ENCODE measurements at regions not wholly inside any gene's neighbourhood (a gene's known extent, or its start where the extent isn't known, plus 50 kb on each side); places are given as distances from the start of the nearest gene placed in this dataset.
A peak's percentile ranks its signal among the peaks of the same experiment; 100 is the strongest.

- H4K5ac ChIP-seq (ENCODE audit: insufficient read length, low read depth, low read length), result no peak overlapping the region
- no peak overlapping the region for H3K4me3 ChIP-seq (ENCODE audit: extremely low read depth in 1 of 4, insufficient read depth in 2 of 4, low read depth in 3 of 4, low read length in 4 of 4)
- no peak overlapping the region for H3K18ac ChIP-seq (ENCODE audit: extremely low read depth, low read length)
- H2AFZ ChIP-seq (ENCODE audit: low read length), result no peak overlapping the region
- no peak overlapping the region for H3K23ac ChIP-seq (ENCODE audit: insufficient read length)
- no peaks in the 10 kb centered on the region for H4K20me1 ChIP-seq (replicated peaks in 1 of 2; ENCODE audit: control insufficient read depth in 1 of 2, insufficient read depth in 2 of 2, low read length in 2 of 2)
- no peaks in the 10 kb centered on the region for H3K79me2 ChIP-seq (ENCODE audit: control insufficient read depth in 1 of 2, insufficient read depth in 2 of 2, low read length in 2 of 2)
- WGBS, 2 experiments (ENCODE audit: extremely low coverage in 1 of 2, insufficient coverage in 1 of 2, insufficient read length in 1 of 2, insufficient replicate concordance in 2 of 2, low coverage in 1 of 2, low lambda C conversion rate in 2 of 2, missing lambda C conversion rate in 1 of 2), result 83% methylated on average over 6 of the region's 6 CpGs; no CpG with 5 or more reads in 1 of the 2 experiments
- no peak overlapping the region for H4K91ac ChIP-seq (replicated peaks; ENCODE audit: insufficient read length, low read length)
- H3K56ac ChIP-seq (replicated peaks; ENCODE audit: insufficient read length, low read depth, low read length), result no peak overlapping the region
- H3K4me1 ChIP-seq (replicated peaks in 1 of 4; ENCODE audit: control insufficient read depth in 3 of 4, insufficient read depth in 4 of 4, low read length in 3 of 4), result peaks cover 5 to 12% (median 8%) of the 10 kb centered on the region in 4 experiments; a peak in 6 of 7 replicates
- no peak overlapping the region for H3K4me2 ChIP-seq (ENCODE audit: insufficient read depth in 1 of 2, low read depth in 2 of 2, low read length in 2 of 2)
- peak overlapping the region; percentile 21; the same call in 1 of the 2 replicates for H2BK20ac ChIP-seq (ENCODE audit: low read length)
- no peaks in the 10 kb centered on the region for H3K27me3 ChIP-seq (replicated peaks in 1 of 4; ENCODE audit: control insufficient read depth in 3 of 4, extremely low read depth in 1 of 4, insufficient read depth in 3 of 4, low read length in 3 of 4)
- no peak overlapping the region for H2BK15ac ChIP-seq (ENCODE audit: low read length)
- no peak overlapping the region for H2BK12ac ChIP-seq (ENCODE audit: low read depth, low read length)
- no peaks in the 10 kb centered on the region for H3K9me3 ChIP-seq (ENCODE audit: insufficient read depth in 2 of 2, low read depth in 1 of 2, low read length in 1 of 2)
- no peaks in the 10 kb centered on the region for H3K36me3 ChIP-seq (ENCODE audit: control insufficient read depth in 2 of 4, insufficient read depth in 4 of 4, low read length in 3 of 4)
- no peak overlapping the region for H3K4ac ChIP-seq (replicated peaks; ENCODE audit: insufficient read length, low read depth, low read length)
- H3K27ac ChIP-seq (ENCODE audit: low read depth, low read length), result no peak overlapping the region
- CTCF ChIA-PET (ENCODE audit: partially characterized antibody), result interaction anchor here (1.2 kb wide), 1 partner anchor 113 kb away, joined by 3 read pairs; no protein-coding TSS in a partner anchor
- H2BK120ac ChIP-seq (replicated peaks; ENCODE audit: low read depth, low read length), result no peak overlapping the region
- 0 out of 2 replicates have a peak overlapping the region, but pooled peaks have one; percentile 28 for H2AK5ac ChIP-seq (ENCODE audit: low read depth, low read length)
- FAIRE-seq (no peak), DNase-seq (ENCODE audit: low read depth in 1 of 2, low spot score in 2 of 2) (no peak)
- H3K14ac ChIP-seq (ENCODE audit: insufficient read length), result no peak overlapping the region
- H3K23me2 ChIP-seq (ENCODE audit: low read depth, low read length), result no peaks in the 10 kb centered on the region
- H2BK5ac ChIP-seq (ENCODE audit: low read depth, low read length), result no peak overlapping the region
- H3K79me1 ChIP-seq (ENCODE audit: low read depth, low read length), result no peaks in the 10 kb centered on the region
- no peak overlapping the region; the same call in 1 of the 2 replicates for H4K8ac ChIP-seq (ENCODE audit: extremely low read depth, insufficient read depth, low read length)
- POLR2A ChIA-PET (ENCODE audit: partially characterized antibody), result no interaction called here
- no peak overlapping the region for H3K9ac ChIP-seq (replicated peaks in 1 of 4; ENCODE audit: extremely low read depth in 1 of 4, low read depth in 3 of 4, low read length in 3 of 4)
- TF ChIP-seq SP2 (IDR thresholded peaks at IDR 0.05; ENCODE audit: low read length) (no peak), HDAC2 (IDR thresholded peaks at IDR 0.05; ENCODE audit: borderline replicate concordance in 1 of 2, low read depth in 2 of 2, low read length in 2 of 2) (no peak), MAX (IDR thresholded peaks at IDR 0.05) (no peak), JUN (IDR thresholded peaks at IDR 0.05; ENCODE audit: low read depth, low read length) (no peak), RXRA (IDR thresholded peaks at IDR 0.05; ENCODE audit: insufficient read depth, low read depth, low read length) (no peak), KDM4A (IDR thresholded peaks at IDR 0.05; ENCODE audit: low read depth, low read length, severe bottlenecking) (no peak), MAFK (IDR thresholded peaks at IDR 0.05; ENCODE audit: low read depth, low read length) (no peak), RAD21 (IDR thresholded peaks at IDR 0.05 in 1 of 2, conservative IDR thresholded peaks at IDR 0.05 in 1 of 2; ENCODE audit: low read depth in 2 of 2, low read length in 2 of 2) (no peak), CHD2 (IDR thresholded peaks at IDR 0.05; ENCODE audit: low read length) (no peak), KDM5A (IDR thresholded peaks at IDR 0.05; ENCODE audit: low read length) (no peak), SRF (IDR thresholded peaks at IDR 0.05; ENCODE audit: low read depth, low read length) (no peak), EP300 (IDR thresholded peaks at IDR 0.05; ENCODE audit: borderline replicate concordance in 1 of 2, low read depth in 2 of 2, low read length in 2 of 2) (no peak), POLR2AphosphoS5 (IDR thresholded peaks at IDR 0.05; ENCODE audit: low read depth, low read length) (no peak), NANOG (IDR thresholded peaks at IDR 0.05; ENCODE audit: insufficient read depth, low read depth, low read length, poor library complexity, severe bottlenecking) (no peak)
Observed at GRCh38 chr1:8198522-8198921, 119.4 kb upstream of the SLC45A1 start.

All from H1 (cell line).